GM12878 (cell line): ENCODE measurements at regions not wholly inside any gene's neighbourhood (a gene's known extent, or its start where the extent isn't known, plus 50 kb on each side); places are given as distances from the start of the nearest gene placed in this dataset.

ENCODE experiments used
- ATAC-seq: fragments of 200-7000 bp; cut with Tn5 transposase; 3 replicates; pipeline ENCODE4 v1.9.1; 2020; ENCODE audit warnings: mild to moderate bottlenecking, moderate library complexity
- BruUV-seq: library from RNA; stranded (reverse); fragments of 400-500 nt; replicated peaks from 2 replicates; lab custom pipeline; 2021; lab: Mats Ljungman, UMichigan
- CTCF ChIA-PET: fragments of 300-600 bp; sonication (Branson Sonifier 250); formaldehyde crosslinking; extraction: SDS; loops from one replicate; lab custom pipeline; 2021; ENCODE audit warnings: inconsistent platforms; lab: Yijun Ruan, JAX
- POLR2A ChIA-PET: fragments of 350-600 bp; formaldehyde crosslinking; extraction: SDS; loops from one replicate; lab custom pipeline; 2021; ENCODE audit warnings: inconsistent platforms; lab: Charles Lee
- RAD21 ChIA-PET: fragments of 300-600 bp; sonication (Branson Sonifier 250); formaldehyde crosslinking; loops from one replicate; lab custom pipeline; 2023; ENCODE audit warnings: antibody characterized with exemption; ENCODE audit not compliant: unreplicated experiment; lab: Charles Lee
- SMC1A ChIA-PET: fragments of 300-600 bp; sonication (Branson Sonifier 250); formaldehyde crosslinking; loops from one replicate; lab custom pipeline; 2023; ENCODE audit not compliant: unreplicated experiment, uncharacterized antibody; lab: Charles Lee
- DNase-seq: peaks from one replicate; pipeline ENCODE4 v3.0.0-alpha.2; 2011; ENCODE audit warnings: low read depth, low spot score
- FAIRE-seq: peaks from 3 replicates; lab custom pipeline; 2011; peaks lifted over from hg19 to GRCh38; lab: Jason Lieb, UNC
- H2AFZ ChIP-seq: 2 replicates; pipeline ENCODE4 v1.6.0; 2011; ENCODE audit warnings: low read depth, low read length, control low read depth; ENCODE audit not compliant: control insufficient read depth
- H3K27ac ChIP-seq: 2 replicates; pipeline ENCODE4 v1.5.1; 2011; ENCODE audit warnings: control low read depth; ENCODE audit not compliant: control insufficient read depth, insufficient read depth
- H3K27me3 ChIP-seq, 2 experiments: replicated peaks in 1 of 2; 2 replicates each; pipeline versions ENCODE4 v1.6.0 to v1.6.1; 2011; ENCODE audit warnings: low read length in 1 of 2; ENCODE audit not compliant: control insufficient read depth in 2 of 2, insufficient read depth in 2 of 2
- H3K36me3 ChIP-seq, 2 experiments: 2 replicates each; pipeline ENCODE4 v1.5.1; 2011; ENCODE audit warnings: low read length in 1 of 2; ENCODE audit not compliant: control insufficient read depth in 2 of 2, insufficient read depth in 2 of 2
- H3K4me1 ChIP-seq: 2 replicates; pipeline ENCODE4 v1.6.1; 2011; ENCODE audit warnings: mild to moderate bottlenecking, low read length, moderate library complexity, mixed read lengths; ENCODE audit not compliant: control insufficient read depth, insufficient read depth
- H3K4me2 ChIP-seq: 2 replicates; pipeline ENCODE4 v1.6.0; 2011; ENCODE audit warnings: control low read depth; ENCODE audit not compliant: control insufficient read depth, insufficient read depth
- H3K4me3 ChIP-seq: fragments of 200-600 bp; sonication (generic); 2 replicates; pipeline ENCODE4 v1.5.1; 2016
- H3K79me2 ChIP-seq: 2 replicates; pipeline ENCODE4 v1.6.0; 2011; ENCODE audit warnings: low read length; ENCODE audit not compliant: control insufficient read depth, insufficient read depth
- H3K9ac ChIP-seq: 2 replicates; pipeline ENCODE4 v1.8.0; 2011; ENCODE audit warnings: low read length, control low read depth, mixed read lengths; ENCODE audit not compliant: control insufficient read depth, insufficient read depth
- H3K9me3 ChIP-seq: replicated peaks from 3 replicates; pipeline ENCODE4 v1.5.1; 2011; ENCODE audit warnings: mild to moderate bottlenecking, low read length; ENCODE audit not compliant: control insufficient read depth, insufficient read depth
- H4K20me1 ChIP-seq: 2 replicates; pipeline ENCODE4 v1.6.0; 2011; ENCODE audit not compliant: control insufficient read depth, insufficient read depth
- BHLHE40 ChIP-seq, 2 experiments: fragments of 450-650 bp in 1 of 2; IDR thresholded peaks; 2 replicates each; pipeline ENCODE4 v1.6.1; 2011 to 2017; ENCODE audit warnings: low read depth in 2 of 2, borderline replicate concordance in 1 of 2, improper control_type of control experiment in 1 of 2, low read length in 1 of 2, mild to moderate bottlenecking in 1 of 2
- BRCA1 ChIP-seq: IDR thresholded peaks from 2 replicates; pipeline ENCODE4 v1.6.1; 2011; ENCODE audit warnings: low read depth, low read length, improper control_type of control experiment
- CHD1 ChIP-seq: IDR thresholded peaks from 2 replicates; pipeline ENCODE4 v1.6.1; 2012; ENCODE audit warnings: low read depth, low read length, improper control_type of control experiment
- CHD2 ChIP-seq: IDR thresholded peaks from 2 replicates; pipeline ENCODE4 v1.6.1; 2011; ENCODE audit warnings: low read depth, low read length, improper control_type of control experiment, borderline replicate concordance
- CUX1 ChIP-seq: IDR thresholded peaks from 2 replicates; pipeline ENCODE4 v1.6.1; 2012; ENCODE audit warnings: improper control_type of control experiment, low read depth, low read length; ENCODE audit not compliant: insufficient replicate concordance
- EZH2 ChIP-seq: IDR thresholded peaks from 2 replicates; pipeline ENCODE4 v1.6.1; 2012; ENCODE audit warnings: low read depth, mild to moderate bottlenecking, control low read depth, inconsistent platforms, low read length, borderline replicate concordance; ENCODE audit not compliant: control insufficient read depth
- HDAC2 ChIP-seq: fragments of 200-600 bp; sonication (generic); IDR thresholded peaks from 2 replicates; pipeline ENCODE4 v1.6.1; 2017
- IKZF2 ChIP-seq, 2 experiments: fragments of 450-650 bp; IDR thresholded peaks; 2 replicates each; pipeline ENCODE4 v1.6.1; 2017; ENCODE audit warnings: mild to moderate bottlenecking in 2 of 2, moderate library complexity in 2 of 2
- NFXL1 ChIP-seq: fragments of 450-650 bp; IDR thresholded peaks from 2 replicates; pipeline ENCODE4 v1.6.1; 2017; ENCODE audit warnings: antibody characterized with exemption, mild to moderate bottlenecking, borderline replicate concordance
- RCOR1 ChIP-seq: conservative IDR thresholded peaks from 2 replicates; pipeline ENCODE4 v1.6.1; 2012; ENCODE audit warnings: low read depth, low read length, improper control_type of control experiment
- SIN3A ChIP-seq: IDR thresholded peaks from 2 replicates; pipeline ENCODE4 v1.6.1; 2012; ENCODE audit warnings: low read depth, low read length, improper control_type of control experiment
- SIX5 ChIP-seq: IDR thresholded peaks from 2 replicates; pipeline ENCODE4 v1.6.1; 2011; ENCODE audit warnings: mild to moderate bottlenecking, low read depth, low read length, moderate library complexity; ENCODE audit not compliant: severe bottlenecking
- SKIL ChIP-seq: fragments of 450-650 bp; IDR thresholded peaks from 2 replicates; pipeline ENCODE4 v1.6.1; 2017; ENCODE audit warnings: mild to moderate bottlenecking, low read depth, inconsistent platforms; ENCODE audit not compliant: poor library complexity, severe bottlenecking
- TCF3 ChIP-seq: IDR thresholded peaks from 2 replicates; pipeline ENCODE4 v1.6.1; 2012; ENCODE audit warnings: low read depth, mild to moderate bottlenecking, low read length, borderline replicate concordance; ENCODE audit not compliant: insufficient read depth
- WRNIP1 ChIP-seq: IDR thresholded peaks from 2 replicates; pipeline ENCODE4 v1.6.1; 2011; ENCODE audit warnings: low read depth, low read length, improper control_type of control experiment, borderline replicate concordance
- WGBS: methylation state at CpG from one replicate; pipeline ENCODE4 v1.1.6; 2016; ENCODE audit warnings: low lambda C conversion rate; ENCODE audit not compliant: insufficient replicate concordance, insufficient coverage; ENCODE audit errors: missing lambda C conversion rate; 5-methylcytosine and 5-hydroxymethylcytosine counted together
- in situ Hi-C: fragments of 300-500 bp; cut with MboI; formaldehyde crosslinking; loops from 9 replicates; pipeline ENCODE4 v1.14.3; 2018; ENCODE audit warnings: mixed read lengths
- intact Hi-C: fragments of 100-400 bp; cut with micrococcal nuclease; formaldehyde crosslinking; loops from one replicate; pipeline ENCODE4 v1.14.2; 2022; ENCODE audit not compliant: unreplicated experiment

GRCh38 chr6:131387562-131388447 lies 185.2 kb upstream of the ARG1 start:
- no TSS peak for BruUV-seq
- intact Hi-C loops, result no loop called here
- no peak overlapping the region for H3K9ac ChIP-seq
- H3K4me2 ChIP-seq, result no peak overlapping the region
- no peak overlapping the region for H3K27ac ChIP-seq
- ChIA-PET SMC1A (interaction anchor here (0.7 to 1.0 kb wide), 3 partner anchors 8 to 188 kb away, joined by 3 read pairs; no protein-coding TSS in a partner anchor), POLR2A (no interaction called here), RAD21 (no interaction called here), CTCF (interaction anchor here (1.2 kb wide), 2 partner anchors 9 to 144 kb away, joined by 3 read pairs; no protein-coding TSS in a partner anchor)
- no peaks in the 10 kb centered on the region for H3K79me2 ChIP-seq
- H3K27me3 ChIP-seq, result peaks cover 0 to 2% of the 10 kb centered on the region in 2 experiments; a peak in 1 of 4 replicates
- H4K20me1 ChIP-seq, result no peaks in the 10 kb centered on the region
- 22% methylated on average over 5 of the region's 5 CpGs for WGBS
- no peak for DNase-seq
- no peaks in the 10 kb centered on the region for H3K36me3 ChIP-seq
- H3K4me3 ChIP-seq, result no peak overlapping the region
- H3K4me1 ChIP-seq, result no peaks in the 10 kb centered on the region
- FAIRE-seq, result no peak
- H3K9me3 ChIP-seq, result no peaks in the 10 kb centered on the region
- ATAC-seq, result no peak
- H2AFZ ChIP-seq, result no peak overlapping the region
- in situ Hi-C loops, result no loop called here
- TF ChIP-seq SKIL (no peak), NFXL1 (no peak), SIX5 (no peak), TCF3 (no peak), WRNIP1 (no peak), CUX1 (no peak), BRCA1 (no peak), RCOR1 (no peak), IKZF2 (IDR thresholded peaks at IDR 0.05) (no peak), BHLHE40 (IDR thresholded peaks at IDR 0.05; ENCODE audit: borderline replicate concordance in 1 of 2, low read depth in 2 of 2, low read length in 1 of 2) (no peak), CHD1 (no peak), CHD2 (no peak), SIN3A (no peak), EZH2 (no peak), HDAC2 (no peak)
